Right ventricle myocardium inferior (tissue), 1 donor: ENCODE measurements at regions not wholly inside any gene's neighbourhood (a gene's known extent, or its start where the extent isn't known, plus 50 kb on each side); places are given as distances from the start of the nearest gene placed in this dataset.

ENCODE experiments used
- ATAC-seq: fragments of 200-7000 bp; cut with Tn5 transposase; one replicate; pipeline ENCODE4 v1.9.1; 2020; ENCODE audit warnings: mild to moderate bottlenecking, moderate library complexity
- DNase-seq: peaks from one replicate; pipeline ENCODE4 v3.0.0; 2021; ENCODE audit errors: missing footprints
- intact Hi-C: fragments of 100-400 bp; cut with DNase I; formaldehyde crosslinking; loops from one replicate; pipeline ENCODE4 v1.11.0; 2022
- donor health status: DM: no; HTN: yes; CAD: no; lungs with severe emphysema.

DNA sequence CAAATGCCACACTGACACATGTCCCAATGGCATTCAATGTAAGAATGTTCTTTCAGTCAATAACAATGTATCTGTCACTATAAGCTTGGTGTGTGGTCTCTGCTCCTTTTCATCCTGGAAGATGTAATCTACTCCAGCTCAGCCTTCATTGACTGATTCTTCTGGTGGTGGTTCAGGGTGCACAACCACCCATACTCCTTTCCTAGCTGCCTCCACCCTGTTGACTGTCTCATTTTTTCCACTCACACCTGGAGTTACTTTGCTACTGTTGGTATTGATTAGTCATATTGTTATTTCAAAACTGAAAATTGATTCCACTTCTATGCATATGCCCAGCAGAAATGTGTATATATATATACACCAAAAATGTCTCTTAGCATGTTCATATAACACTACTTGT lies 140.5 kb downstream of the ASB9 start:
- intact Hi-C loops, result no loop called here
- no peak for ATAC-seq
- DNase-seq, result no peak

DNA sequence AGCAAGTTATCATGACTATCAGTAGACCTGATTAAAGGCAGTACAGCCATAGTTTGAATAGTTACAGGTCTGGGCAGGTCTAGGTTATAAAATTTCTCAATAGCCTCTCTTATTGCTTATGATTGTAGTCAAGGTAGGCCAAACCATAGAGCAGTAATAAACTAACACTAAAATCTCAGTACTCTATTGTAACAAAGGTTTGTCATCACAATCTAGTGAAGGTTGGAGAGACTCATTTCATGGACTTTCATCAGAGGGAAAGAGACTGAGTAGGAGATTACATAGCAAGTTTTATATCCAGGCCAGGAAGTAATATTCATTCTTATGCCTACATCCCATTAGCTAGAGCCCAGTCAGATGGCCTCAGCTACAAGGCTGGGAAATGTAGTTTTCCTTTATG lies 141.0 kb downstream of the ASB9 start:
- no peak for DNase-seq
- ATAC-seq, result no peak
- intact Hi-C loops, result no loop called here

DNA sequence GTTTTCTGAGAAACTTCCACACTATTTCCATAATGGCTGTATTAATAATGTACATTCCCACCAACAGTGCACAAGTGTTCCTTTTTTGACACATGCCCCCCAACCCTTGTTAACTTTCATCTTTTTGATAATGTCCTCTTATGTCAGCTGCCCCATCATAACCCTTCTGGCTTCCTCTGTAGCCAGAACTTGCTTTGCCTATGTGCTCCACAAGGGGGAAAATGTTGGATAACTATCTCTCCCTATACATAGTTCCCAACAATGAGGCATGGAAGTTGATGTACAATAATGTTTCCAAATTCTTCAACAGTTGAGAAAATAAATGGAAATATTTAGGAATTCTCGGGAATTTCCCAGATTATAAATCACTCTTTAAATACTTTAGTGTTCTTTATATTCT lies 142.9 kb downstream of the ASB9 start:
- intact Hi-C loops, result no loop called here
- ATAC-seq, result no peak

DNA sequence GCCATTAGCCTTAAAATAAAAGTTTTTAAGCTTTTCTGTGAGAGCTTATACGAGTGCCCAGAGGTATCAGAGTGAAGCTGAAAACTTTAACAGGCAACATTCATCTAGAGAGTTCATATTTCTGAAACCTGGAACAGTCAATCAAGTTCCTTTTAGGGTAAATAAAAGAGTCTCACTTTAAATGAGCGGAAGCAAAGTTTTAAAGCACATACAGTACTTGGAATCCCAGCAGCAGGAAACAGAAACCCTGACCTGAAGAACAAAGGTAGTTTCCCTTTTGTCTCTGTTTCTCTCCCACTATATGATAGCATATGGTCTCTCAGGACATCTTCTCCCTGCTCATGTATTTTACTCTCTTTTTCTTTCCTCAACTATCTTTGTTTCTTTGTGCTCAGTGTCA lies 153.0 kb downstream of the ASB9 start:
- DNase-seq (no peak), ATAC-seq (no peak)
- intact Hi-C loops, result no loop called here

More for the DNA sequence above, 142.9 kb downstream of the ASB9 start:
- no peak for DNase-seq

DNA sequence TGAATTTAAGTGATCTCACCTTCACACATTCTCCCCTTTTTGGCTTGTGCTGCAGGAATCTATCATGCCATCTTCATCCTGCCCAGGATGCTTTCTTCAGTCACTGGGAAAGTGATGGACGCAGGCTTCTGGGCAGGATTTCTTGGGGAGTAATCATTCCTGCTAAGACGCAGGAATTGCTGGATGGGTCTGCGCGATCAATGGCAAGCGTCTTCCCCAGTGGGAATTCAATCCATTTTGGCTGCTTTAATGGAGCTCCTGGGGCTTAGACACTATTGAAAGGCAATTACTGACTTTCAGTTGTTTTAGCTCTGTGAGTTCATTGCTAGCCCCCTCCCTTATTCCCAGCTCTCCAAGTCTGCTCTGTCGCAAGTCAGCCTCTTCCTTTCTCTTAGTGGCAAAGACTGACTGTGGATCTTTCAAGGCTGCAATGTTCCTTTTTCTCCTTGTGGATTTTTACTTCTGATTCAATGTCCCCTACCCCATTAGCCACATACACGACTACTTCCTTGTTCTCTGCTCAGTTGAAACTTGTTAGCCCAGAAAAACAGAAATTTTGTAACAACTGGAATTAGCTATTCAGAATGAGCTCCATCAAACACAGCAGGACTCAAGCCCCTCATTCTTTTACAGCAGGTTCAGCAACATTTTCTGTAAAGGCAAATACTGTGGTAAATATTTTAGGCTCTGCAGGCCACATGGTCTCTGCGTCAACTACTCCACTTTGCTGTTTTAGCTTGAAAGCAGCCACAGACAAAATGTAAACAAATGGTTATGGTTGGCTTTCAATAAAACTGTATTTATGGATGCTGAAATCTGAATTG lies 154.9 kb downstream of the ASB9 start:
- ATAC-seq (no peak), DNase-seq (no peak)
- intact Hi-C loops, result no loop called here

DNA sequence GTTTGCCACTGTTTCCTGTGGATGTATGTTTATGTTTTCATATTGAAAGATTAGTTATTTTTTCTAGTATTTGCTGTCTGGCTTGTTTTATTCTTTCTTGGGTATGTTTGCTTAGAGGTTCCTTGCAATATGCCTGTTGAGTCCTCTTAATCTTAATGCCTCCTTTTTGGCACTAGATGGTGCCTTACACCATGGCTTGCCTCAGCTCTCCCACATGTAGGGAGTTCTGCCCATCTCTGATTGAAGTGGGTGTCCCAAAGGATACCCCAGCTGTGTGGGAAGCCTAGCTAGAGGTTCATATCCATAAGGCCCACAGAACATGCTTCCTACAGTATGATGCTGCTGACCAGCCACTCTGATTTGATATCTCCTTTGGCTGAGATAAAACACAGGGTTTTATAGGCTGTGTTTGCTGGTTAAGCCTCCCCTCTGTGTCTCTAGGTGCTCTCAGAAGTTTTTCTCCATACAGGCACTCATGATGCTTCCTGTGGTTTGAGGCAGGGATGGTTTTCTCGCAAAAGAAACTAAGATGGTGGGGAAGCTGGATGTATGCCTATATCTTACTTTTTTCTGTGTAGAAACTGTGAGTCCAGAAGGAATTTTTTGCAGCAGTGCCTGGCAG lies 162.4 kb downstream of the ASB9 start:
- DNase-seq (no peak), ATAC-seq (no peak)
- intact Hi-C loops, result no loop called here

DNA sequence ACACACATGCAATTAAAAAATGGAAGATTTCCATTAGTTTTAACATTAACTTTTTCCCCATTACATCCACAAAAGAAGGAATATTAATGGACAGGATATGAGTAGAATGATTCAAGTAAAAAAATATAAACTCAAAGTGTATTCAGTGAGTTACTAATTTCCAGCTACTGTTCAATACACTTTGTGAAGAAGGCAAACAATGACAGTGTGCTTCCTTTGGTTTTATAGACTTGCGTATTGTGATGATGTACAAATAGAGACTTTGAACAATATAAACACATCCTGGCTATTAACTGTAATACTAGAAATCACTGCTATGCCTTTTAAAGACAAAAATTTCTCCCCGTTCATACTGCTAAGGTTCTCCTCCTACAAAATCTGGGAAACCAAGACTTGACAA lies 171.4 kb downstream of the ASB9 start:
- intact Hi-C loops, result no loop called here
- DNase-seq (no peak), ATAC-seq (no peak)

DNA sequence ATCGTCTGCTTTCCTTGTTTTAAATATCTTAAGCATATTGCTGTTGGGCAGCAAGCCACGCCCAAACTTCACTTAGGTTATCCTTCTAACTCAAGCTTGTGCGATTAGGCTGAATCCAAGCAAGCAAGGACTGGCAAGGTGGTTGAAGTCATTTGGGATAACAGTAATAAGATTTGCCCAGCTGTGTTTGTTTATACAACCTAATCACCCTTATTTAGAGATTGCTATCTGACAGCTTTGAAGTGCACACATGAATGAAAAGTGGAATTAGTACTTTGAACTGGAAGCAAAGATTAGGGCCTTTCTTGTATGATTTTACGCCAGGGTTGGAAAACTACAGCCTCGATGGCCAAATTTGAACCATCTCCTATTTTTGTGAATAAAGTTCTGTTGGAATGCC lies 182.1 kb downstream of the ASB9 start:
- DNase-seq, result no peak

DNA sequence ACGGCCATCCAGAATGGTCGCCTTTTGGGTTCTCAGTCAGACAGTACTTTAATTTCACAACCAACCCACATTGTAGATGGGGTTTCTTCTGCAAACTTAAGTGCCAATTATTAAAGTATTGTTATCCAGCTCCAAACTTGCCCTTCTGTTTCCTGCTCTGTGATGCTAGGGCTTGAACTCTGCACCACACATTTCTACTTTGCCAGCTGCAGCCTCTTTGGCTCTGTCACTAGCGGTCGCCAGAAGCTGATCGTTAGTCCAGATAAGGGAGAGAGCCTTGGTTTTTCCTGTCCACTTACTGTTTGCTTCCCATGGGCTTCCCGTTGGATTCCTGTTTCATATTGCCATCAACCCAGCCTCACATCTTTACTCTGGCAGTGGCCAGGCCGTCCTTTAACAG lies 196.6 kb downstream of the ASB9 start:
- no peak for ATAC-seq

More for the DNA sequence above, 182.1 kb downstream of the ASB9 start:
- intact Hi-C loops, result no loop called here
- no peak for ATAC-seq

DNA sequence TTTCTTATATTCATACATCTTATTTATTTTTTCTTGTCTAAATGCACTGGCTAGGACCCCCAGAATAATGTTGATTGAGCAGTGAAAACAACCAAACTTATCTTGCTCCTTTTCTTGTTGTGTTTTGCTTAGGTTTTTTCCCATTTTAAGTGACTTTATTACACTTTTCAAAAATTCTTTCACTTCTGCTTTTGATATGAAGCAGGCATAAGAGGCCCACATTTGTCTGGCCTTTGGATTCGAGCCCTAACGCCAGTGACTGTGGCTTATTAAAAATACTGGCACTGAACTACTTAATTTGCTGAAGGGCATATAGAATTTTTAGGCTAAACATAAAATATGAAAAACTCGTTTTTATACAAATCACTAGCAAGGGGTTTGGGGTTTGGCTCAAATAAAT lies 197.0 kb downstream of the ASB9 start:
- DNase-seq (no peak), ATAC-seq (no peak)
- intact Hi-C loops, result no loop called here

More for the DNA sequence above, 196.6 kb downstream of the ASB9 start:
- DNase-seq, result no peak
- intact Hi-C loops, result no loop called here

DNA sequence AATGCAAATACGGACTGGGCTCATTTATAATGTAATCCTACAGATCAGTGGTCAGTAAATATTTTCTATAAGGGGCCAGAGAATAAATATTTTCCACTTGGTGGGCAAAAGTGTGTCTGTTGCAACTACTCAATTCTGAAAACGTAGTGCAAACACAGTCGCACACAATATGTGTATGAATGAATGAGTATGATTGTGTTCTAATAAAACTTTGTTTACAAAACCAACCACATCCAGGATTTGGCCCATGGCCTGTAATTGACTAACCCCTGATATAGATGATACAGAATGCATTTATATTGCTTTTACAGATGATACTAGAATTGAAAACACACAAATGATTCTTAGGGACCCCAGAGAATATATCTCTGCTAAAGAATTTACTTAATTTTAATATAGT lies 197.6 kb downstream of the ASB9 start:
- ATAC-seq (no peak), DNase-seq (no peak)
- intact Hi-C loops, result no loop called here

DNA sequence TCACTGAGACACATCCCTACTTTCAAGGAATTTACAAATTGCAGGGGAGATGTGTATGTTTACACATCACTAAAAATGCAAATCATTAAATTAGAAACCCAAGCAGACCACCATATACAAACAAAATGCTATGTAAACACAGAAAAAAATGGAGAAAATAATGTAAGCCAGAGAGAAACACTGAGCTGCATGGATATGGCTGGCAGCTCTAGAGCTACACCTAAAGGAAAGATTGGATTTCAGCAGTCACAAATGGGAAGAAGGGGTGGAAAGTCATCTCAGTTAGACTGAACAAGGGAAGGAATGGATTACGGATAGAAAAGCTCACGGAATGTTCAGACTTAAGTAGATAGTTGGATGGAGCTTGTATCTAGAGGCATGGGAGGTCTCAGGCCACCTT lies 186.3 kb downstream of the MOSPD2 start:
- no peak for DNase-seq
- intact Hi-C loops, result no loop called here
- ATAC-seq, result no peak

DNA sequence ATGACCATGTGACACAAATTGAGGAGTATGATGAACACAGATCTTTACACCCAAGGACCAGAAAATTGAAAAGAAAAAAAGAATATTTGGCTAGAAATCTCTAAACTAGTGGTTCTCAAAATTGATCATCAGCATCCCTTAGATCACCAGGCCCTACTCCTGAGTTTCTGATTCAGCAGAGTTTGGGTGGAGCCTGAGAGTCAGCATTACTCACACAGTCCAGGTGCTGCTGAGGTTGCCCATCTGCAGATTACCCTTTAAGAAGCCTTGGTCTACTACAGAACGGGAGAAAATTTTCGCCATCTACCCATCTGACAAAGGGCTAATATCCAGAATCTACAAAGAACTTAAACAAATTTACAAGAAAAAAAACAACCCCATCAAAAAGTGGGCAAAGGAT lies 182.8 kb downstream of the MOSPD2 start:
- DNase-seq, result no peak
- ATAC-seq, result no peak
- intact Hi-C loops, result no loop called here

DNA sequence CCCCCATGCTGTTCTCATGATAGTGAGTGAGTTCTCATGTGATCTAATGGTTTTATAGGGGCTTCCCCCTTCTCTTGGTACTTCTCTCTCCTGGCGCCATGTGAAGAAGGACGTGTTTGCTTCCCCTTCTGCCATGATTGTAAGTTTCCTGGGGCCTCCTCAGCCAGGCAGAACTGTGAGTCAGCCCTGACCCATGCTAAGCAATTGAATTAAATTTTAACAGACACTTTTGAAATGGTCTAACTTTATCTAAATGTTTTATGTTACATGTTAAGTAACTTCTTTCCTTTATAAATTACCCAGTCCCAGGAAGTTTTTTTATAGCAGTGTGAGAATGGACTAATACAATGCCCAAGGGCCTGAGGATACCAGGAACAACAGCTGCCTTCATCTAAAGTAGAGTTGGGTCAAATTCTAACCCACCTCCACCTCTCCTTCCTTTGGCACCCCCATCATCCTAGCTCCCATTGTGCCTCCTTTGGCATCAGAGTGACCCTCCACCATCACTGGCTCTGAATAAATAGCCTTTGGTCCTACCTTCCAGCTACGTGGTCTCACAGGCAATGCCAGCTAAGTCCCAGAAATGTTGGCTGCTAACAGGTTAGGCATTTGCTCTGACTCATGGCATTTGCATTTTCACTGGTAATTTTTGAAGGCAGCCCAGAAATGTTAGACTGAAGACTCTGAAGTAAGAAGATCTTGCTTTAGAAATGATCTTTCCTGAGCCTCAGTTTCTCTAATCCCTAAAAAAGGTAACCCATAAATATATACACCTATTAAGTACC lies 182.1 kb downstream of the MOSPD2 start:
- intact Hi-C loops, result no loop called here
- DNase-seq (no peak), ATAC-seq (no peak)

DNA sequence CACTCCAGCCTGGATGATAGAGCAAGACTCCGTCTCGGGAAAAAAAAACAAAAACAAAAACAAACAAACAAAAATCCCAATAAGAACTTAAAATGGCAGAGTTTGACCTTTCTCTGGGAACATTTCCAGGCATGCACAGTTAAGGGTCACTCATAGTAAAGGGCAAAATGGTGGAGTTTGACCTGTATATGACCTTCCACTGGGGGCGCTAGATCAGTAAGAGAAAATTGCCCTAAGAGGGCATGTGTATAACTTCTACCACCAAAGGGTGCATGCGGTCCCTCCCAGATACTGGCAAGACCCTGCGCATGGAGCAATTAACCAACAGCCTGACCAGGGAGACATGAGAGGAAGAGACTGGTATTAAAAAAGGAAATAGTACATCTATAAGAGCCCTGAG lies 177.2 kb downstream of the MOSPD2 start:
- DNase-seq, result no peak
- intact Hi-C loops, result no loop called here
- ATAC-seq, result no peak

DNA sequence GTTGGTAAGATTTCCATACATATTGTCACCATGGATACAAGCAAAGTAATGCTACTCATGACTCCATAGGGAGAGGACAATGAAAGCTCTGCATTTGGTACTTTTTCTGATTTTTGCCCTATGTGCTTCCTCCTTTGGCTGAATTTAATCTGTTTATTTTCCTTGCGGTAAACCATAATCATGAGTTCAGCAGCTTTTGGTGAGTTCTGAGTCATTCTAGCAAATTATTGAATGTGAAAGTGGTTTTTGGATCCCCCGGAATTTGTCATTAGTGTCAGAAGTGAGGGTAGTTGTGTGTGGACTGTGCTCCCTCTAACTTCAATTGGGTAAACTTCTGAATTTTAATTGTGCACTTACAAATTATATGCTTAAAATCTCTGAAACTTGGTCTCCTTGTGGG lies 170.3 kb downstream of the MOSPD2 start:
- ATAC-seq, result no peak
- DNase-seq, result no peak
- intact Hi-C loops, result no loop called here

DNA sequence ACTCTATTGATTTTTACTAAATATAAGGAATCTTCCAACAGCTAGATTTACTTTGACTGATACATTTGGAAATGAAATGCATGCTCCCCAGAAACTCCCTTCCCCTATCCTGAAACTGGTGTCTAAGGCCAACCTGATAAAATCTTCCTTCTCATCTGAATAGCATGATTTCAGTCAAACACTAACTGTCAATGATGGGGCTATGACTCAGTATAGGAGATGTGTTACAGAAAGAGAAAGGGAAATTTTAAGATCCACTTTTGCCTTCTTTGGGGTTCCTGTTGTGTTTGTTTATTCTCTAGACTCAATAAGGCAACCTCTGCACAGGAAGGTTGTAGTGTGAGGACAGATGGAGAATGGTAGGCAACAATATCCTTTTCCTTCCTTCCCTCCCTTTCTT lies 160.7 kb downstream of the MOSPD2 start:
- no peak for DNase-seq
- intact Hi-C loops, result no loop called here
- ATAC-seq, result no peak

DNA sequence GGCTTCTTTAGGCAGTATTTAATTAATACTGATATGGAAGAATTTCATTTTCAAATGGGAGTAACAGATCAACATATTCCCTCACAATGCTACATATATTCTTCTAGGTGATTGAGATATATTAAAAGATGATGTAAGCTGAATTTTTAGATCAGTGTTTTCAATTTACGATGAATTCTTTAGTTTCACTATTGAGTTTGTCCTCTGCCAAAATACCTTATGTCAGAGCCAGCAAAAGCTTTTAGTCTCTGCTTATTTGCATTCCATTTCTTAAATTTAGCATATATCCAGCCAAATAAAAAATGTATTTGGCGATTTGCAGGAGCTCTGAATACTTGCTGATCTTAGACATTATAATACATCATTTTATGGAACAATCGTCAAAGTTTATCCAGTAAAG lies 144.3 kb downstream of the MOSPD2 start:
- intact Hi-C loops, result no loop called here
- no peak for ATAC-seq
- no peak for DNase-seq

DNA sequence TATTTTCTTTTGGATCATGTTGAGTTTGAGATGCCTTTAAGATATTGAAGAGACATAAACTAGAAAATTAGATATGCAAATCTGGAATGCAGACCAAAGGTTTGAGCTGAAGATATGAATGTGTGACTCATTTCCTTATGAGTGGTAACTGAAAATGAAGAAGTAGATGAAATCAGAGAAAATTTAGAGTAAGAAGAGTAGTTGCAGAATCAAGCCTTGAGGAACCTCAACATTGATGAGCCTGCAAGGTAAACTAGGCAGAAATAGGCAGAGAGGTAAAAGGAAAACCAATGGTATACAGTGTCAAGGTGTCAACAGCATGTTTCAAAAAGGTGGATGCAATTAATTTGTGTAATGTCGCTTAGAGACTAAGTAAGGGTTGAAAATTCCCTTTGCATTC lies 142.8 kb downstream of the MOSPD2 start:
- no peak for ATAC-seq
- intact Hi-C loops, result no loop called here
- no peak for DNase-seq

DNA sequence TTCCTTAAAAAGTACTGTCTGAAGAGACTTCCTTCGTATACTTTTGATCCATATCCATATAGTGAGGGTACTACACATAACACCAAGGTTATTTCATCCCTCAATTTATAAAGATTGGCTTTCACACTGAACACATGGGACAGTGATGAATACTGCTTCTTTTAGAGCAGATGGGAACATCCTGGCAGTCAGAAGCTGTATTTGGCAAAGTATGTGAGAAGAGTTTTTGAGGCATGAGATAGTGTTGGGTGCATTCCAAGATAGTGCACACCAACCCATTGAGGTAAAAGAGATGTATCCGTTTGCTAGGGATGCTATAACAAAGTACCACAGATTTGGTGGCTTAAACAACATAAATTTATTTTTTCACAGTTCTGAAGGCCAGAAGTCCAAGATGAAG lies 141.1 kb downstream of the MOSPD2 start:
- no peak for ATAC-seq
- intact Hi-C loops, result no loop called here

More for the DNA sequence above, 141.1 kb downstream of the MOSPD2 start:
- no peak for DNase-seq
